ENCODE measurements at regions not wholly inside any gene's neighbourhood (a gene's known extent, or its start where the extent isn't known, plus 50 kb on each side); places are given as distances from the start of the nearest gene placed in this dataset.

DNA sequence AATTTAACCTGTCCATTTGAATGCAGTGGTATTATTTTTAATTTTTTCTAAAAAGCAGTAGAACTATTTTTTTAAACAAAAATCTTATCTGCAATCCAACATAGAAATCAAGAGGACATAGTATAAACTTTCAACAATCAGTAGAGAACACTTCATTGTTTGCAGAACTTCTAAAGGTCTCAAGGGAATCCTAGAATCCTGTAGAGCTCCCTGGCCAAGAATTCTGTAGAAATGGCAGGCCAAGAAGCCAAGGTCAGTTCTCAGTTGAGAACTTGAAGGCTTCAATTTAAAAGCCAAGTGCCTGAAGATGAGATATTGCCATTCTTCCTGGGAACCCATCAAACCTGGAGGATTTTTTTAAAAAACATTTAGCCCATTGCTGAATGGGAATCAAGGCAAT lies 199.2 kb upstream of the KLF4 start:
- H3K36me3 Mint-ChIP-seq: no peaks in the 10 kb centered on the region
- no peaks in the 10 kb centered on the region for H4K20me1 ChIP-seq (ENCODE audit: insufficient read depth, low read length)
- no peak overlapping the region for H3K4me3 Mint-ChIP-seq
- peaks cover 0 to 6% (median 4%) of the 10 kb centered on the region in 7 donors for H3K9me3 Mint-ChIP-seq
- no peak overlapping the region for H3K4me2 ChIP-seq (replicated peaks; ENCODE audit: extremely low read depth, low read length, poor library complexity, severe bottlenecking)
- peaks cover 2 to 5% of the 10 kb centered on the region in 2 donors for H3K9me3 ChIP-seq (replicated peaks in 1 of 2; ENCODE audit: control insufficient read depth in 1 of 2, insufficient read depth in 1 of 2, low read length in 2 of 2)
- H3K4me1 ChIP-seq (ENCODE audit: control insufficient read depth in 1 of 2, insufficient read depth in 2 of 2, low read length in 2 of 2): peaks cover 22% of the 10 kb centered on the region in 2 donors
- H3K4me1 Mint-ChIP-seq: peaks cover 22% of the 10 kb centered on the region
- no peak overlapping the region for H3K27ac Mint-ChIP-seq
- no peaks in the 10 kb centered on the region for H3K79me2 ChIP-seq (ENCODE audit: insufficient read depth, low read length)
- no peaks in the 10 kb centered on the region for H3K27me3 ChIP-seq (ENCODE audit: control insufficient read depth in 2 of 2, insufficient read depth in 2 of 2, low read length in 2 of 2)
- no peak for DNase-seq
- H3K36me3 ChIP-seq (replicated peaks in 1 of 2; ENCODE audit: control insufficient read depth in 1 of 2, insufficient read depth in 2 of 2, low read length in 2 of 2): no peaks in the 10 kb centered on the region
- H3K9ac ChIP-seq (ENCODE audit: insufficient read depth, low read length, poor library complexity, severe bottlenecking): no peak overlapping the region
- TF ChIP-seq, protein P1, sequence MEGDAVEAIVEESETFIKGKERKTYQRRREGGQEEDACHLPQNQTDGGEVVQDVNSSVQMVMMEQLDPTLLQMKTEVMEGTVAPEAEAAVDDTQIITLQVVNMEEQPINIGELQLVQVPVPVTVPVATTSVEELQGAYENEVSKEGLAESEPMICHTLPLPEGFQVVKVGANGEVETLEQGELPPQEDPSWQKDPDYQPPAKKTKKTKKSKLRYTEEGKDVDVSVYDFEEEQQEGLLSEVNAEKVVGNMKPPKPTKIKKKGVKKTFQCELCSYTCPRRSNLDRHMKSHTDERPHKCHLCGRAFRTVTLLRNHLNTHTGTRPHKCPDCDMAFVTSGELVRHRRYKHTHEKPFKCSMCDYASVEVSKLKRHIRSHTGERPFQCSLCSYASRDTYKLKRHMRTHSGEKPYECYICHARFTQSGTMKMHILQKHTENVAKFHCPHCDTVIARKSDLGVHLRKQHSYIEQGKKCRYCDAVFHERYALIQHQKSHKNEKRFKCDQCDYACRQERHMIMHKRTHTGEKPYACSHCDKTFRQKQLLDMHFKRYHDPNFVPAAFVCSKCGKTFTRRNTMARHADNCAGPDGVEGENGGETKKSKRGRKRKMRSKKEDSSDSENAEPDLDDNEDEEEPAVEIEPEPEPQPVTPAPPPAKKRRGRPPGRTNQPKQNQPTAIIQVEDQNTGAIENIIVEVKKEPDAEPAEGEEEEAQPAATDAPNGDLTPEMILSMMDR (IDR thresholded peaks at IDR 0.05): no peak
- H2AFZ ChIP-seq (ENCODE audit: insufficient read depth, low read depth, low read length, poor library complexity, severe bottlenecking): no peak overlapping the region
- no peak overlapping the region for H3K4me3 ChIP-seq (replicated peaks in 1 of 3; ENCODE audit: low read depth in 2 of 3, low read length in 3 of 3)
- intact Hi-C loops (cut with micrococcal nuclease): loop anchor here in 1 of 2 donors (10.0 kb wide), 1 partner anchor 56 kb away; no protein-coding TSS in a partner anchor
- H3K27ac ChIP-seq (ENCODE audit: low read depth in 1 of 2, low read length in 2 of 2): no peak overlapping the region
- peaks cover 0 to 2% (median 0%) of the 10 kb centered on the region in 3 donors for H3K27me3 Mint-ChIP-seq (ENCODE audit: low read depth in 3 of 3)

DNA sequence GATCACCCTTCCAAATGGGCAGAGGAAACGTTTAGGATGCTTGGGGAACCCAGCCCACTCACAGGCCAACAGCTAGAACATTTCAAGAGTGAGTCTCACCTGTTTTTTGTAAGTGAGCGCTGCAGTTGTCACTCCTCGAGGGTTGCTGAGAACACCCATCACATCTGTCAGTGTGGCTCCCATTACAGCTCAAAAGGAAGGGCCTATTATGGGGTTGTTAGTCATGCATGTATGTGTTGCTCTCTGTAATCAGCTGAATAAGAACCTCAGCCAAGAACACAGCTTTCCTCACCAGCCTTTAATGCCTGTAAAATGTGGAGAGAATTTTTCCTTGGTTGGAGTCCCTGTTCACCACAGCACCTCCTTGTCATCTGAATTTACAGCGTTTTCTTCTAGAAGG lies 196.3 kb upstream of the KLF4 start:
- H3K9ac ChIP-seq (ENCODE audit: insufficient read depth, low read length, poor library complexity, severe bottlenecking): no peak overlapping the region
- no peak overlapping the region for H2AFZ ChIP-seq (ENCODE audit: insufficient read depth, low read depth, low read length, poor library complexity, severe bottlenecking)
- peak overlapping the region in 1 of 2 donors; percentile 85 for H3K27ac ChIP-seq (ENCODE audit: low read depth in 1 of 2, low read length in 2 of 2)
- TF ChIP-seq, protein P1 (IDR thresholded peaks at IDR 0.05): no peak
- WGBS (ENCODE audit: insufficient coverage): 93% methylated on average over 2 of the region's 4 CpGs
- H3K4me3 ChIP-seq (replicated peaks in 1 of 3; ENCODE audit: low read depth in 2 of 3, low read length in 3 of 3): no peak overlapping the region
- DNase-seq: no peak
- peaks cover 0 to 2% (median 0%) of the 10 kb centered on the region in 3 donors for H3K27me3 Mint-ChIP-seq (ENCODE audit: low read depth in 3 of 3)
- H3K36me3 ChIP-seq (replicated peaks in 1 of 2; ENCODE audit: control insufficient read depth in 1 of 2, insufficient read depth in 2 of 2, low read length in 2 of 2): no peaks in the 10 kb centered on the region
- no peak overlapping the region for H3K27ac Mint-ChIP-seq
- intact Hi-C loops (cut with micrococcal nuclease): loop anchor here in 1 of 2 donors (10.0 kb wide), 1 partner anchor 59 kb away; no protein-coding TSS in a partner anchor
- H3K79me2 ChIP-seq (ENCODE audit: insufficient read depth, low read length): no peaks in the 10 kb centered on the region
- H3K4me1 ChIP-seq (ENCODE audit: control insufficient read depth in 1 of 2, insufficient read depth in 2 of 2, low read length in 2 of 2): peaks cover 32 to 39% of the 10 kb centered on the region in 2 donors
- H3K36me3 Mint-ChIP-seq: no peaks in the 10 kb centered on the region
- H3K9me3 ChIP-seq (replicated peaks in 1 of 2; ENCODE audit: control insufficient read depth in 1 of 2, insufficient read depth in 1 of 2, low read length in 2 of 2): peaks cover 2 to 5% of the 10 kb centered on the region in 2 donors
- peaks cover 0 to 6% (median 4%) of the 10 kb centered on the region in 7 donors for H3K9me3 Mint-ChIP-seq
- H3K4me3 Mint-ChIP-seq: no peak overlapping the region
- peaks cover 34% of the 10 kb centered on the region for H3K4me1 Mint-ChIP-seq
- no peaks in the 10 kb centered on the region for H4K20me1 ChIP-seq (ENCODE audit: insufficient read depth, low read length)
- no peaks in the 10 kb centered on the region for H3K27me3 ChIP-seq (ENCODE audit: control insufficient read depth in 2 of 2, insufficient read depth in 2 of 2, low read length in 2 of 2)
- H3K4me2 ChIP-seq (replicated peaks; ENCODE audit: extremely low read depth, low read length, poor library complexity, severe bottlenecking): no peak overlapping the region

Data from CD14-positive monocyte (primary cell).